Tibial artery (tissue), 4 donors: ENCODE measurements at regions not wholly inside any gene's neighbourhood (a gene's known extent, or its start where the extent isn't known, plus 50 kb on each side); places are given as distances from the start of the nearest gene placed in this dataset.

Source experiments
- DNase-seq, 2 donors: peaks; one replicate each; pipeline ENCODE4 v3.0.0-alpha.2; 2019
- H3K27ac ChIP-seq, 2 donors: fragments of 200-600 bp; sonication (generic) in 1 of 2; 1 replicate in 1 of 2; 2 replicates in 1 of 2; pipeline ENCODE4 v1.5.1; 2018 to 2019; ENCODE audit warnings: mild to moderate bottlenecking in 1 of 2
- H3K27me3 ChIP-seq, 2 donors: fragments of 200-600 bp; sonication (generic) in 1 of 2; one replicate each; pipeline versions ENCODE4 v1.5.1 to v1.6.0; 2016 to 2019
- H3K36me3 ChIP-seq, 3 donors: fragments of 200-600 bp; sonication (generic) in 2 of 3; one replicate each; pipeline ENCODE4 v1.5.1; 2016 to 2019; ENCODE audit warnings: mild to moderate bottlenecking in 2 of 3
- H3K4me1 ChIP-seq, 4 donors: fragments of 200-600 bp; sonication (generic) in 2 of 4; 1 replicate in 3 of 4; 2 replicates in 1 of 4; pipeline ENCODE4 v1.5.1; 2016 to 2019
- H3K4me3 ChIP-seq, 2 donors: fragments of 200-600 bp; sonication (generic) in 1 of 2; 1 replicate in 1 of 2; 2 replicates in 1 of 2; pipeline ENCODE4 v1.5.1; 2018 to 2019; ENCODE audit warnings: mild to moderate bottlenecking in 2 of 2
- H3K9me3 ChIP-seq, 3 donors: fragments of 200-600 bp; sonication (generic) in 1 of 3; one replicate each; pipeline ENCODE4 v1.5.1; 2016 to 2019
- CTCF ChIP-seq, 2 experiments: fragments of 200-600 bp in 1 of 2; fragments of 450-650 bp in 1 of 2; IDR thresholded peaks; one replicate each; pipeline ENCODE4 v1.5.1; 2017 to 2019; ENCODE audit warnings: antibody characterized with exemption in 2 of 2, mild to moderate bottlenecking in 1 of 2, moderate library complexity in 1 of 2
- intact Hi-C: fragments of 100-400 bp; cut with DNase I; formaldehyde crosslinking; loops from one replicate; pipeline ENCODE4 v1.15.0; 2023; ENCODE audit warnings: low total_unique reads

- Histone ChIP-seq H3K27me3 (no peaks in the 10 kb centered on the region), H3K4me3 (no peak overlapping the region), H3K27ac (no peak overlapping the region), H3K9me3 (peaks cover 0 to 4% (median 0%) of the 10 kb centered on the region in 3 donors), H3K36me3 (no peaks in the 10 kb centered on the region), H3K4me1 (no peaks in the 10 kb centered on the region)
- intact Hi-C loops, result no loop called here
- TF ChIP-seq CTCF (IDR thresholded peaks at IDR 0.05), result no peak
- no peak for DNase-seq
Observed at GRCh38 chr2:2932692-2933305, 444.8 kb downstream of the EIPR1 start.

DNA sequence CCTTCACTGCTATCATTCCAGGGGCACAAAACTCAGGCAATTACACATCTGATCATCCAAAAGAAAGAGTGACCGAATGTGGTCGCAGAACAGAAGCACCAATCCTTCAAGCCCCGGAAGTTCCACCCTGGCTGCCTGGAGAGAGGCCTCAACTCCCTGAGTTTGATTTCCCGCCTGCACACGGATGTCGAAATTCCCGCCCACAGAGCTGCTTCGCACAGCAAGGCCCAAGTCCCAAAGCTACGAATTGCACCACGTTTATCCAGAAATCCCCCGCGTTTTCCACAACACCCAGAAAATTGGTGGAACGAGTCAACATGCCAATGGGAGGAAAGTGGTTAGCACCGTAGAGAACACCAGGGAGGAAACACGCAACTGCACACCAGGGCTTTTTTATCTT is 445.4 kb downstream of the EIPR1 start:
- no peak overlapping the region for H3K4me3 ChIP-seq
- H3K4me1 ChIP-seq, result no peaks in the 10 kb centered on the region
- H3K36me3 ChIP-seq, result no peaks in the 10 kb centered on the region
- intact Hi-C loops, result no loop called here
- no peak for TF ChIP-seq CTCF (IDR thresholded peaks at IDR 0.05)
- H3K27ac ChIP-seq, result no peak overlapping the region
- no peak for DNase-seq
- H3K27me3 ChIP-seq, result no peaks in the 10 kb centered on the region
- peaks cover 0 to 4% (median 0%) of the 10 kb centered on the region in 3 donors for H3K9me3 ChIP-seq

DNA sequence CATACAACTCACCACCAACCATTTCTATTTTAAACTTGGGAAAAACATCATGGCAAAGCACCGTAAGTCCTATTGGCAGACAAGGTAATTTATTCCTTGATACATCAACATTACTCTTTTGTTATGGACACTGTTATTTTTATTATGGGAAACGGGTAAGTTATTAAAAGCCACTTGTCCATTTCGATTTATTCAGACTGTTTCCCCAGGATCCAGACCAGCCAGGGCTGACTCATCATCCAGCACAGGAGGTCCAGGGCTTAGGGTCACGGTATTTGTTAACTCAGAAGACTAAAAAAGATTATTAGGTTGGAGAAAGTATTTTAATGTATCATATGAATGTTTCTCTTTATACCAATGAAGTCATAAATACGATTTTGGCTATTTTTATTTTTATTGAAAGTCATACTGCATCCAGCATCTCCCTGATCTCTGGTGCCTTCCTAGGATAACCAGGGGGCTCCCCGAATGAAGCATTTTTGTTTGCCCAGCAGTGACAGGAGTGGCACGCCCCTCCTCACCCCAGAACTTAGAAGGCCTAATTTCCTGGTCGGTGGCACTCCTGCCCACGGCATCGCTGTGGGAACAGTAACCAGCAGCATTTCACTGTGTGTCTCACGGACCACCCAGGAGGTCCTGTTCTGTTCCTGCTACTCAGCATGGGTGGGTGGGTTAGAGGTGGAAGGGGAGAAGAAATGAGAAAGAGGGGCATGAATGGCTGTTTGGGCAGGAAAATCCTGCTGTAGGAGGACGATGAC is 446.1 kb downstream of the EIPR1 start:
- no peak for DNase-seq
- Histone ChIP-seq H3K9me3 (peaks cover 0 to 4% (median 0%) of the 10 kb centered on the region in 3 donors), H3K4me1 (no peaks in the 10 kb centered on the region), H3K27ac (no peak overlapping the region), H3K36me3 (no peaks in the 10 kb centered on the region), H3K4me3 (no peak overlapping the region), H3K27me3 (no peaks in the 10 kb centered on the region)
- no peak for TF ChIP-seq CTCF (IDR thresholded peaks at IDR 0.05)
- intact Hi-C loops, result no loop called here

GRCh38 chr2:2930841-2931240 is 446.8 kb downstream of the EIPR1 start:
- no peak for TF ChIP-seq CTCF (IDR thresholded peaks at IDR 0.05)
- H3K27ac ChIP-seq, result no peak overlapping the region
- no peak overlapping the region for H3K4me3 ChIP-seq
- peaks cover 0 to 4% (median 0%) of the 10 kb centered on the region in 3 donors for H3K9me3 ChIP-seq
- H3K36me3 ChIP-seq, result no peaks in the 10 kb centered on the region
- DNase-seq, result no peak
- H3K4me1 ChIP-seq, result no peaks in the 10 kb centered on the region
- H3K27me3 ChIP-seq, result no peaks in the 10 kb centered on the region
- intact Hi-C loops, result no loop called here

DNA sequence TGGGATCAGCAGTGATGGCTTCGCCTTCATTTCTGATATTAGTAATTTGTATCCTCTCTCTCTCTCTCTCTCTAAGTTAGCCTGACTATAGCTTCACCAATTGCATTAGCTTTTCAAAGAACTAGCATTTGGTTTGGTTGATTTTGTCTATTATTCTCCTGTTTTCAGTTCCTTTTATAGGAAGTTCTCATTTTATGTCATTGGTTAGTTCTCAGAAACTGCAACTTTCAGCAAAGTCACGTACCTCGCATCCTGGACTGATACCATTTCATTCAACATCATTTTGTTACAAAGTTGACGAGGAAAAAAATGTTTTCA is 450.8 kb downstream of the EIPR1 start:
- Histone ChIP-seq H3K4me3 (no peak overlapping the region), H3K36me3 (no peaks in the 10 kb centered on the region), H3K4me1 (no peaks in the 10 kb centered on the region), H3K27me3 (no peaks in the 10 kb centered on the region), H3K27ac (no peak overlapping the region), H3K9me3 (peaks cover 0 to 4% (median 0%) of the 10 kb centered on the region in 3 donors)
- no peak for DNase-seq
- intact Hi-C loops, result no loop called here
- TF ChIP-seq CTCF (IDR thresholded peaks at IDR 0.05), result no peak
